ENCODE measurements at regions not wholly inside any gene's neighbourhood (a gene's known extent, or its start where the extent isn't known, plus 50 kb on each side); places are given as distances from the start of the nearest gene placed in this dataset.

GRCh38 chr22:27507111-27507611 lies 294.4 kb downstream of the MN1 start:
- no peaks in the 10 kb centered on the region for H3K9me3 Mint-ChIP-seq (ENCODE audit: insufficient read depth)
- POLR2A ChIA-PET, result no interaction called here
- TF ChIP-seq CTCF (IDR thresholded peaks at IDR 0.05), result no peak
- TF ChIP-seq EZH2 (IDR thresholded peaks at IDR 0.05; ENCODE audit: borderline replicate concordance, insufficient read depth, low read depth, low read length, poor library complexity, severe bottlenecking), result no peak
- Histone ChIP-seq H3K9me3 (ENCODE audit: control extremely low read depth in 1 of 3, control insufficient read depth in 2 of 3, insufficient read depth in 1 of 3, low read length in 2 of 3) (peaks cover 0 to 6% (median 0%) of the 10 kb centered on the region in 3 donors), H3K4me1 (ENCODE audit: control insufficient read depth in 2 of 2, insufficient read depth in 2 of 2, low read length in 2 of 2) (no peaks in the 10 kb centered on the region), H3K27me3 (replicated peaks in 1 of 4; ENCODE audit: control extremely low read depth in 1 of 4, control insufficient read depth in 3 of 4, insufficient read depth in 4 of 4, low read length in 3 of 4) (no peaks in the 10 kb centered on the region), H3K4me3 (ENCODE audit: control extremely low read depth in 1 of 5, extremely low read depth in 1 of 5, insufficient read depth in 1 of 5, low read depth in 2 of 5, low read length in 4 of 5) (no peak overlapping the region), H3K9ac (ENCODE audit: low read length) (no peak overlapping the region), H3K36me3 (replicated peaks in 1 of 2; ENCODE audit: control extremely low read depth in 1 of 2, control insufficient read depth in 1 of 2, extremely low read depth in 1 of 2, insufficient read depth in 2 of 2, low read length in 1 of 2) (no peaks in the 10 kb centered on the region), H2AFZ (ENCODE audit: insufficient read depth, low read depth, low read length, poor library complexity, severe bottlenecking) (no peak overlapping the region), H3K27ac (ENCODE audit: low read length in 2 of 2) (no peak overlapping the region), H3K79me2 (ENCODE audit: control insufficient read depth, insufficient read depth, low read length) (no peaks in the 10 kb centered on the region), H4K20me1 (ENCODE audit: control insufficient read depth, insufficient read depth, low read length, poor library complexity, severe bottlenecking) (no peaks in the 10 kb centered on the region), H3K4me2 (replicated peaks; ENCODE audit: low read depth, low read length, poor library complexity, severe bottlenecking) (no peak overlapping the region)
- H3K4me1 Mint-ChIP-seq, result no peaks in the 10 kb centered on the region
- H3K27me3 Mint-ChIP-seq, result no peaks in the 10 kb centered on the region
- WGBS (ENCODE audit: insufficient coverage), result 75% methylated on average over 2 of the region's 2 CpGs
- intact Hi-C loops (cut with micrococcal nuclease), result no loop called here
- CTCF ChIA-PET, result no interaction called here
- ATAC-seq (ENCODE audit: low read depth) (no peak), DNase-seq (no peak)
- no peak overlapping the region for H3K4me3 Mint-ChIP-seq
- no peak overlapping the region for H3K27ac Mint-ChIP-seq

GRCh38 chr22:27507935-27508526 lies 293.5 kb downstream of the MN1 start:
- intact Hi-C loops (cut with micrococcal nuclease), result no loop called here
- H3K4me3 ChIP-seq (ENCODE audit: control extremely low read depth in 1 of 5, extremely low read depth in 1 of 5, insufficient read depth in 1 of 5, low read depth in 2 of 5, low read length in 4 of 5), result no peak overlapping the region
- Mint-ChIP-seq H3K9me3 (ENCODE audit: insufficient read depth) (no peaks in the 10 kb centered on the region), H3K27ac (no peak overlapping the region), H3K27me3 (no peaks in the 10 kb centered on the region), H3K4me3 (no peak overlapping the region), H3K4me1 (no peaks in the 10 kb centered on the region)
- 40% methylated on average over 1 of the region's 4 CpGs for WGBS (ENCODE audit: insufficient coverage)
- H4K20me1 ChIP-seq (ENCODE audit: control insufficient read depth, insufficient read depth, low read length, poor library complexity, severe bottlenecking), result no peaks in the 10 kb centered on the region
- ATAC-seq (ENCODE audit: low read depth), result no peak
- H3K79me2 ChIP-seq (ENCODE audit: control insufficient read depth, insufficient read depth, low read length), result no peaks in the 10 kb centered on the region
- no peak for DNase-seq
- CTCF ChIA-PET, result no interaction called here
- POLR2A ChIA-PET, result no interaction called here
- H2AFZ ChIP-seq (ENCODE audit: insufficient read depth, low read depth, low read length, poor library complexity, severe bottlenecking), result no peak overlapping the region
- H3K4me2 ChIP-seq (replicated peaks; ENCODE audit: low read depth, low read length, poor library complexity, severe bottlenecking), result no peak overlapping the region
- no peaks in the 10 kb centered on the region for H3K36me3 ChIP-seq (replicated peaks in 1 of 2; ENCODE audit: control extremely low read depth in 1 of 2, control insufficient read depth in 1 of 2, extremely low read depth in 1 of 2, insufficient read depth in 2 of 2, low read length in 1 of 2)
- H3K9ac ChIP-seq (ENCODE audit: low read length), result no peak overlapping the region
- no peaks in the 10 kb centered on the region for H3K4me1 ChIP-seq (ENCODE audit: control insufficient read depth in 2 of 2, insufficient read depth in 2 of 2, low read length in 2 of 2)
- H3K27me3 ChIP-seq (replicated peaks in 1 of 4; ENCODE audit: control extremely low read depth in 1 of 4, control insufficient read depth in 3 of 4, insufficient read depth in 4 of 4, low read length in 3 of 4), result no peaks in the 10 kb centered on the region
- TF ChIP-seq EZH2 (IDR thresholded peaks at IDR 0.05; ENCODE audit: borderline replicate concordance, insufficient read depth, low read depth, low read length, poor library complexity, severe bottlenecking), result no peak
- H3K27ac ChIP-seq (ENCODE audit: low read length in 2 of 2), result no peak overlapping the region
- peaks cover 0 to 6% (median 0%) of the 10 kb centered on the region in 3 donors for H3K9me3 ChIP-seq (ENCODE audit: control extremely low read depth in 1 of 3, control insufficient read depth in 2 of 3, insufficient read depth in 1 of 3, low read length in 2 of 3)
